ENCODE measurements at regions not wholly inside any gene's neighbourhood (a gene's known extent, or its start where the extent isn't known, plus 50 kb on each side); places are given as distances from the start of the nearest gene placed in this dataset.

DNA sequence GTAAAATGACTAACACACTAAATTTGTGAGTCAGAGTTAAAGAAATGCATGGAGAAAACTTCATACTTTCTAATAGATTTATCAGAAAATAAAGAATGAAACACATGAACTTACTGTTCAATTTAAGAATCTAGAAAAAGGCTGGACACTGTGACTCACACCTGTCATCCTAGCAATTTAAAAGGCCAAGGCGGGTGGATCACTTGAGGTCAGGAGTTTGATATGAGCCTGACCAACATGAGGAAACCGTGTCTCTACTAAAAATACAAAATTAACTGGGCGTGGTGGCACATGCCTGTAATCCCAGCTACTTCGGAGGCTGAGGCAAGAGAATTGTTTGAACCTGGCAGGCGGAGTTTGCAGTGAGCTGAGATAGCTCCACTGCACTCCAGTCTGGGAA, 1106.2 kb upstream of the LRRN3 start:
- Histone ChIP-seq H3K27ac (ENCODE audit: low read length) (no peak overlapping the region), H3K4me3 (ENCODE audit: low read length) (no peak overlapping the region), H3K36me3 (ENCODE audit: insufficient read depth, low read length) (no peaks in the 10 kb centered on the region), H3K9me3 (ENCODE audit: low read length) (peaks cover 18% of the 10 kb centered on the region), H3K9me2 (replicated peaks; ENCODE audit: insufficient read depth, low read length) (no peaks in the 10 kb centered on the region), H4K20me1 (ENCODE audit: insufficient read depth, low read depth, low read length) (no peaks in the 10 kb centered on the region), H3K27me3 (ENCODE audit: low read length) (no peaks in the 10 kb centered on the region), H3K79me2 (ENCODE audit: low read length) (no peaks in the 10 kb centered on the region), H2AFZ (ENCODE audit: low read length) (no peak overlapping the region), H3K4me1 (ENCODE audit: low read length) (no peaks in the 10 kb centered on the region), H3K9ac (ENCODE audit: low read length) (no peak overlapping the region), H3K4me2 (ENCODE audit: low read depth, low read length, poor library complexity, severe bottlenecking) (no peak overlapping the region)
- DNase-seq, result no peak

DNA sequence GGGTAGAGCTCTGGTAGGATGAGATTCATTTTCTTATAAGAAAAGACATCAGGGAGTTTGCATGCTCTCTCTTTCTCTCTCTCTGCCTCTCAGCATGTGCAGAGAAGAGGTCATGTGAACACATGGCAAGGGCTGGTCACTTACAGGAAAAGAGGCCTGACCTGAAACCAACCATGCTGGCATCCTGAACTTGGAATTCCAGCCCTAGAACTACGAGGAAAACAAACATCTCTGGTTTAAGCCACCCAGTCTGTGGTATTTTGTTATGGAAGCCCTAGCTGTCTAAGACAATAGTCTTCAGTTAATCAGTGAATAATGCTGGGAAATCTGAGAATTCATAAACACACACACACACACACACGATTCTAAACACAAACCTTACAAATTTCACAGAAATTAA, 1104.2 kb upstream of the LRRN3 start:
- DNase-seq, result no peak
- Histone ChIP-seq H3K27me3 (ENCODE audit: low read length) (no peaks in the 10 kb centered on the region), H3K9me3 (ENCODE audit: low read length) (peaks cover 19% of the 10 kb centered on the region)

DNA sequence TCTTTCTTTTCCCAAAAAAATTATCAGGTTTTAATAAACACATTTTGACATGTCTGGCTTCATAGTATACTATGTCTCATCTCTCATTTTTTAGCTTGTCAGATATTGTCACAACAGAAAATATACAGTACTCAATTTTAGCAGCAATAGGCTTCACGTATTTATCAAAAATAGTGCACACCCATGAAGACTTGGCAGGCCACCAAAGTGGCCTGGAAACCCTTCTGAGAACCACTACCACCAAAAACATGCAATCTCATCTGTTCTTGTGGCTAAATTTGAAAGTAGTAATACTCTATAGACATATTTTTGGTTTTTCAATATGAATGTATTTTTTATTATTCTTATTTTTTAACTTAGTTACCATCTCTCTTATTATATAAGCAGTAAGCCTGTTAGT, 1094.5 kb upstream of the LRRN3 start:
- H2AFZ ChIP-seq (ENCODE audit: low read length), result no peak overlapping the region
- H3K9me3 ChIP-seq (ENCODE audit: low read length), result peaks cover 11% of the 10 kb centered on the region
- H3K27ac ChIP-seq (ENCODE audit: low read length), result no peak overlapping the region
- DNase-seq, result no peak
- no peaks in the 10 kb centered on the region for H3K4me1 ChIP-seq (ENCODE audit: low read length)
- H3K9me2 ChIP-seq (replicated peaks; ENCODE audit: insufficient read depth, low read length), result no peaks in the 10 kb centered on the region
- H3K79me2 ChIP-seq (ENCODE audit: low read length), result no peaks in the 10 kb centered on the region
- H3K4me2 ChIP-seq (ENCODE audit: low read depth, low read length, poor library complexity, severe bottlenecking), result no peak overlapping the region
- H3K9ac ChIP-seq (ENCODE audit: low read length), result no peak overlapping the region
- no peaks in the 10 kb centered on the region for H3K27me3 ChIP-seq (ENCODE audit: low read length)
- H4K20me1 ChIP-seq (ENCODE audit: insufficient read depth, low read depth, low read length), result no peaks in the 10 kb centered on the region
- no peaks in the 10 kb centered on the region for H3K36me3 ChIP-seq (ENCODE audit: insufficient read depth, low read length)
- no peak overlapping the region for H3K4me3 ChIP-seq (ENCODE audit: low read length)

More for the DNA sequence above, 1104.2 kb upstream of the LRRN3 start:
- Histone ChIP-seq H3K4me1 (ENCODE audit: low read length) (no peaks in the 10 kb centered on the region), H3K4me3 (ENCODE audit: low read length) (no peak overlapping the region), H4K20me1 (ENCODE audit: insufficient read depth, low read depth, low read length) (no peaks in the 10 kb centered on the region), H3K79me2 (ENCODE audit: low read length) (no peaks in the 10 kb centered on the region), H3K9ac (ENCODE audit: low read length) (no peak overlapping the region), H2AFZ (ENCODE audit: low read length) (no peak overlapping the region), H3K36me3 (ENCODE audit: insufficient read depth, low read length) (no peaks in the 10 kb centered on the region), H3K9me2 (replicated peaks; ENCODE audit: insufficient read depth, low read length) (no peaks in the 10 kb centered on the region), H3K27ac (ENCODE audit: low read length) (no peak overlapping the region), H3K4me2 (ENCODE audit: low read depth, low read length, poor library complexity, severe bottlenecking) (no peak overlapping the region)

DNA sequence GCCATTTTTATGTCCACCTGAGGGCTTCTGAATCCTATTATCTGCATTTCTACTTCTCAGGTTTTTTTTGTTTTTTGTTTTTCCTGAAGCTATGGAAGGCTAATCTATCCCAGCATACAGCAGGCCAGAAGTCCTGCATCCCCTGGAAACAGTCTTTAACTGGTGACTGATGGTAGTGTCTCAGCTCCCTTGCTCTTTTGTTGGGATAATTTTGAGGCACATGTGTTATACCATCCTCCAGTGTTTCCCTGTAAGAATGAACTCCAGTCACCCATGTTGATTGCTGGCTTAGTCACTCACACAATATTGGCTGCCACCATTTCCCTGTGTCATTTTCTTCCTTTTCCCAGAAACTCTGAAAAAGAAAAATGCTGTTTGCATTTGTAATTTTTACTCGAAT, 1094.0 kb upstream of the LRRN3 start:
- H3K79me2 ChIP-seq (ENCODE audit: low read length), result no peaks in the 10 kb centered on the region
- no peak for DNase-seq
- H2AFZ ChIP-seq (ENCODE audit: low read length), result no peak overlapping the region
- H3K4me1 ChIP-seq (ENCODE audit: low read length), result no peaks in the 10 kb centered on the region
- H3K36me3 ChIP-seq (ENCODE audit: insufficient read depth, low read length), result no peaks in the 10 kb centered on the region
- peaks cover 11% of the 10 kb centered on the region for H3K9me3 ChIP-seq (ENCODE audit: low read length)
- H3K4me3 ChIP-seq (ENCODE audit: low read length), result no peak overlapping the region
- H3K9ac ChIP-seq (ENCODE audit: low read length), result no peak overlapping the region
- no peaks in the 10 kb centered on the region for H4K20me1 ChIP-seq (ENCODE audit: insufficient read depth, low read depth, low read length)
- H3K9me2 ChIP-seq (replicated peaks; ENCODE audit: insufficient read depth, low read length), result no peaks in the 10 kb centered on the region
- H3K4me2 ChIP-seq (ENCODE audit: low read depth, low read length, poor library complexity, severe bottlenecking), result no peak overlapping the region
- no peaks in the 10 kb centered on the region for H3K27me3 ChIP-seq (ENCODE audit: low read length)
- H3K27ac ChIP-seq (ENCODE audit: low read length), result no peak overlapping the region

DNA sequence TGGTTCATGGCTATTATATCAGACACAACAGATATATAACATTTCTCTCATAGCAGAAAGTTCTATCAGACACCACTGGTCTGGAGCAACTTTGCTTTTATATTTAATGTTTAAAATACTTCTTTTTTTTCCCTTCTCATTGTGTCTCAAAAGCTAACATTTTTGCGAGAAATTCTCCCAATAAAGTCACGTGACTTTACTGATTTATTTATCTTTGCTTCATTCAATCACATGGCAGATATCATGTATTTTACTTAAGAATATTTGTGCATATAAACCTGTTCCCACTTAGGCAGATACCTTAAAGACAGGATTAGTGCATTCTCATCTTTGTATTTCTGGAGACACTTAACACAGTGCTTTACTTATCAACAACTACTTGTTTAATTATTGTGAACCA, 1093.1 kb upstream of the LRRN3 start:
- DNase-seq, result no peak
- no peak overlapping the region for H3K27ac ChIP-seq (ENCODE audit: low read length)
- no peaks in the 10 kb centered on the region for H3K79me2 ChIP-seq (ENCODE audit: low read length)
- no peaks in the 10 kb centered on the region for H3K27me3 ChIP-seq (ENCODE audit: low read length)
- peaks cover 11% of the 10 kb centered on the region for H3K9me3 ChIP-seq (ENCODE audit: low read length)
- no peak overlapping the region for H2AFZ ChIP-seq (ENCODE audit: low read length)
- H3K36me3 ChIP-seq (ENCODE audit: insufficient read depth, low read length), result no peaks in the 10 kb centered on the region
- H3K9me2 ChIP-seq (replicated peaks; ENCODE audit: insufficient read depth, low read length), result no peaks in the 10 kb centered on the region
- H4K20me1 ChIP-seq (ENCODE audit: insufficient read depth, low read depth, low read length), result no peaks in the 10 kb centered on the region
- no peak overlapping the region for H3K9ac ChIP-seq (ENCODE audit: low read length)
- H3K4me3 ChIP-seq (ENCODE audit: low read length), result no peak overlapping the region
- H3K4me1 ChIP-seq (ENCODE audit: low read length), result no peaks in the 10 kb centered on the region
- H3K4me2 ChIP-seq (ENCODE audit: low read depth, low read length, poor library complexity, severe bottlenecking), result no peak overlapping the region

DNA sequence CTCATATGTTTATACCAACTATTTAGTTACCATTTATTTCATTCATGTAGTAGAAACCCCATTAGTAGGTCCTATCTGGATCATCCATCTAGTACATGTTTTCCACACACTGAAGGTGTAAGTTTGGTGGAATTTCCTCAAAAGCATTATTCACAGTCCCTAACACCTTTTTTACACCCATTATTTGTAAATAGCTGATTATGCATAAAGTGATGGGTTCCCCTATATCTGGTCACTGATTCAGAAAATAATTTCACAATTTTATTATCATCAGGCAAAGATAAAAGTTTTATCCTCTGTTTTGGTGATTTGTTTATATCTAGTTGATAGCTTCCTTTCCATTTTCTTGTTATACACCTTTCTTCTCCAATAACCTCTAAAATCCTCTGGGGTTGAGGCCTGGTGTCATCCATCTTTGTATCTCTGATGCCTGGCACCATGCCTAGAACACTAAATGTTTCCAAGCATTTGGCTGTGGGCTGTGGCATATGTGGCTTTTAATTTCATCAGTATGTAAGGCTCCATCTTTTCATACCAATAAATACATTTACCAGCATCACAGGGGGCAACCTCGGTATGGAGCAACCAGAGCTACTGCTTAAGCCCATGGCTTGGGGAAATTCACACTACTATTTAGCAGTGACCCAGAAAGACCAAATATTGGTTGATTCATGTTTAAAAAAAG, 1089.5 kb upstream of the LRRN3 start:
- Histone ChIP-seq H3K36me3 (ENCODE audit: insufficient read depth, low read length) (no peaks in the 10 kb centered on the region), H3K4me1 (ENCODE audit: low read length) (no peaks in the 10 kb centered on the region), H3K9ac (ENCODE audit: low read length) (no peak overlapping the region), H3K27me3 (ENCODE audit: low read length) (no peaks in the 10 kb centered on the region), H3K4me3 (ENCODE audit: low read length) (no peak overlapping the region), H2AFZ (ENCODE audit: low read length) (no peak overlapping the region), H3K4me2 (ENCODE audit: low read depth, low read length, poor library complexity, severe bottlenecking) (no peak overlapping the region), H3K9me2 (replicated peaks; ENCODE audit: insufficient read depth, low read length) (no peaks in the 10 kb centered on the region), H3K9me3 (ENCODE audit: low read length) (peaks cover 4% of the 10 kb centered on the region), H4K20me1 (ENCODE audit: insufficient read depth, low read depth, low read length) (no peaks in the 10 kb centered on the region), H3K79me2 (ENCODE audit: low read length) (no peaks in the 10 kb centered on the region), H3K27ac (ENCODE audit: low read length) (no peak overlapping the region)
- no peak for DNase-seq

DNA sequence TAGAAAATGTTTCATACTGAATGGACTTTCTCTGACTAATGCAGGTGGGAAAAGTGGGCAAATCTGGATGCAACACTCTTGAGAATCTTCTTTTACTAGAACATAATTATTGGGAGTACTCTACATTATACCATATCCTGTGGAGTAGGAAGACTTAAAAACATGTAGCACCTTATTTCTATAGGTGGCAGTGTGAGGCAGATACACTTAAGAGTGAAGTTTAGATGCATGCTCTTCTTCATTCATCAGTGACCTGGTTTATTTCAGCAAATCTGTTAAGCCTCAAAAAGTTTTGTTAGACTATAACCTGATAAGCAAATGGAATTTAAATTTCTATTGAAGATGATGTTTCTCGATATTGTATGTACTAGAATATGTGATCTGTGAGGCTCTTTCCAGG, 1087.1 kb upstream of the LRRN3 start:
- Histone ChIP-seq H3K9me2 (replicated peaks; ENCODE audit: insufficient read depth, low read length) (no peaks in the 10 kb centered on the region), H3K9me3 (ENCODE audit: low read length) (peaks cover under 1% of the 10 kb centered on the region), H3K4me2 (ENCODE audit: low read depth, low read length, poor library complexity, severe bottlenecking) (no peak overlapping the region), H3K79me2 (ENCODE audit: low read length) (no peaks in the 10 kb centered on the region), H3K36me3 (ENCODE audit: insufficient read depth, low read length) (no peaks in the 10 kb centered on the region), H3K9ac (ENCODE audit: low read length) (no peak overlapping the region), H3K4me3 (ENCODE audit: low read length) (no peak overlapping the region), H3K27me3 (ENCODE audit: low read length) (no peaks in the 10 kb centered on the region), H4K20me1 (ENCODE audit: insufficient read depth, low read depth, low read length) (no peaks in the 10 kb centered on the region), H3K27ac (ENCODE audit: low read length) (no peak overlapping the region), H2AFZ (ENCODE audit: low read length) (no peak overlapping the region), H3K4me1 (ENCODE audit: low read length) (no peaks in the 10 kb centered on the region)
- DNase-seq, result no peak

DNA sequence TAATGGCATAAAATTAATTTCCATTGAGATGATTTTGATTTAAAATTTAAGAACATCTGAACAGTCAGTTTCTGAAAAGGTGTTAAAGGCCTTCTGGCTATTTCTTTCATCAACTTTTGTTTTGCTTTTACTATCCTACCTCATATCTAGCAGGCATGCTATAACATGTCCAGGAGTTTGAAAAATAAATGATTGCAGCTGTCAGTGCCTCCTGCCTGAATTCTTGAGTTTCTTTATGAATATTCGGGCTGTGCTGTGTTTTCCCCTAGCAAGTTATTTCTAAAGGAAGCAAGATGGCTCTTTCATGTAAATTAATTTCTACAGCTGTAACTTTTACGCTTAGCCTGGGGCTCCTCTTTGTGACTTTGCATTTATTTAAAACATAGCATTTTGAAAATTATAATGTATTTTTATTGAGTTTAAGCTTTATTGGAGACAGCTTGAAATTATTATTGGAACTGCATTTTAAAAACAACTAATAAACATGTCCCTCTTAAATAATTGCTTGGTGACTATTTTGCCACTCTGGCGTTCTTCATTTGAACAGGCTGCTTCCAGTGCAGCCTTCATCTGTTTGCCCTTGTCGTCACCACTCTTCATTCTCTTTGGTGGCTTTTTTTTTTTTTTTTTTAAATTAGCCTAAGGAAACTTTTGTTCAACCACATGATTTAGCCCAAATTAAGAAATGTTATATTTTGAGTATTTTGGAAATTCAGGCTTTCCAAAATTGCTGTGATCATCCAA, 1083.4 kb upstream of the LRRN3 start:
- no peak overlapping the region for H3K27ac ChIP-seq (ENCODE audit: low read length)
- H4K20me1 ChIP-seq (ENCODE audit: insufficient read depth, low read depth, low read length), result no peaks in the 10 kb centered on the region
- H3K4me3 ChIP-seq (ENCODE audit: low read length), result no peak overlapping the region
- H3K9me2 ChIP-seq (replicated peaks; ENCODE audit: insufficient read depth, low read length), result no peaks in the 10 kb centered on the region
- no peak overlapping the region for H2AFZ ChIP-seq (ENCODE audit: low read length)
- no peaks in the 10 kb centered on the region for H3K79me2 ChIP-seq (ENCODE audit: low read length)
- no peak for DNase-seq
- no peaks in the 10 kb centered on the region for H3K27me3 ChIP-seq (ENCODE audit: low read length)
- no peaks in the 10 kb centered on the region for H3K36me3 ChIP-seq (ENCODE audit: insufficient read depth, low read length)
- no peak overlapping the region for H3K9ac ChIP-seq (ENCODE audit: low read length)
- H3K4me2 ChIP-seq (ENCODE audit: low read depth, low read length, poor library complexity, severe bottlenecking), result no peak overlapping the region
- no peaks in the 10 kb centered on the region for H3K4me1 ChIP-seq (ENCODE audit: low read length)
- peaks cover 8% of the 10 kb centered on the region; the same call in 1 of the 2 replicates for H3K9me3 ChIP-seq (ENCODE audit: low read length)

Data from Karpas-422 (cell line).